GM18507 (cell line): ENCODE measurements at regions not wholly inside any gene's neighbourhood (a gene's known extent, or its start where the extent isn't known, plus 50 kb on each side); places are given as distances from the start of the nearest gene placed in this dataset.
"Not testable (repeated sequence)": the region's sequence is repeated elsewhere in the genome, so short reads cannot be mapped to it uniquely, and the experiment has no call there.

ENCODE experiments used
- DNase-seq: peaks from one replicate; pipeline ENCODE4 v3.0.0; 2011; ENCODE audit warnings: low read depth; ENCODE audit not compliant: insufficient read length; ENCODE audit errors: extremely low spot score
- FAIRE-seq: peaks from 2 replicates; lab custom pipeline; 2011; peaks lifted over from hg19 to GRCh38; lab: Jason Lieb, UNC

- no peak for DNase-seq
- FAIRE-seq: no peak
These were observed 182.7 kb downstream of the C7orf25 start for GRCh38 chr7:42729053-42729765.

- DNase-seq (no peak), FAIRE-seq (no peak)
These were observed 184.4 kb downstream of the C7orf25 start for GRCh38 chr7:42727451-42727850.

GRCh38 chr7:42726066-42726785 lies 185.6 kb downstream of the C7orf25 start:
- no peak for DNase-seq
- FAIRE-seq: no peak

- no peak for DNase-seq
- FAIRE-seq: no peak
These were observed 189.2 kb downstream of the C7orf25 start for GRCh38 chr7:42722716-42723115.

GRCh38 chr7:42722198-42722597 lies 189.7 kb downstream of the C7orf25 start:
- DNase-seq (no peak), FAIRE-seq (no peak)

GRCh38 chr7:42720991-42721796 lies 190.7 kb downstream of the C7orf25 start:
- DNase-seq: no peak
- FAIRE-seq: no peak

GRCh38 chr7:42720012-42720411 lies 191.9 kb downstream of the C7orf25 start:
- FAIRE-seq: no peak
- no peak for DNase-seq

GRCh38 chr7:42718466-42718865 lies 193.4 kb downstream of the C7orf25 start:
- not testable (repeated sequence) for FAIRE-seq, DNase-seq

- FAIRE-seq: no peak
These were observed 197.5 kb downstream of the C7orf25 start for GRCh38 chr7:42714356-42714755.

GRCh38 chr7:42709284-42709683 lies 202.6 kb downstream of the C7orf25 start:
- DNase-seq (no peak), FAIRE-seq (no peak)

More at GRCh38 chr7:42714356-42714755, 197.5 kb downstream of the C7orf25 start:
- DNase-seq: no peak

- DNase-seq: no peak
- FAIRE-seq: no peak
These were observed 207.2 kb downstream of the C7orf25 start for GRCh38 chr7:42704710-42705109.

GRCh38 chr7:42702647-42703046 lies 209.2 kb downstream of the C7orf25 start:
- no peak for FAIRE-seq
- no peak for DNase-seq

- no peak for FAIRE-seq
- no peak for DNase-seq
These were observed 211.2 kb downstream of the C7orf25 start for GRCh38 chr7:42700406-42701327.

- no peak for FAIRE-seq
These were observed 212.3 kb downstream of the C7orf25 start for GRCh38 chr7:42699380-42700178.

GRCh38 chr7:42698600-42699374 lies 213.1 kb downstream of the C7orf25 start:
- no peak for DNase-seq
- FAIRE-seq: no peak

More at GRCh38 chr7:42699380-42700178, 212.3 kb downstream of the C7orf25 start:
- DNase-seq: no peak

- FAIRE-seq (no peak), DNase-seq (no peak)
These were observed 216.9 kb downstream of the C7orf25 start for GRCh38 chr7:42694894-42695507.

GRCh38 chr7:42693722-42694121 lies 218.1 kb downstream of the C7orf25 start:
- FAIRE-seq (no peak), DNase-seq (no peak)
